Caco-2 (cell line): ENCODE measurements at regions not wholly inside any gene's neighbourhood (a gene's known extent, or its start where the extent isn't known, plus 50 kb on each side); places are given as distances from the start of the nearest gene placed in this dataset.
"Not testable (repeated sequence)": the region's sequence is repeated elsewhere in the genome, so short reads cannot be mapped to it uniquely, and the experiment has no call there.

Experiments
- BruUV-seq: library from RNA; stranded (reverse); fragments of 400-500 nt; replicated peaks from 2 replicates; lab custom pipeline; 2021; lab: Mats Ljungman, UMichigan
- CTCF ChIA-PET: fragments of 300-600 bp; sonication (Branson Sonifier 250); formaldehyde crosslinking; loops from one replicate; lab custom pipeline; 2022; ENCODE audit warnings: antibody characterized with exemption; lab: Charles Lee
- POLR2A ChIA-PET: fragments of 300-600 bp; sonication (Branson Sonifier 250); formaldehyde crosslinking; loops from one replicate; lab custom pipeline; 2022; ENCODE audit warnings: antibody characterized with exemption; lab: Charles Lee
- DNase-seq, 2 experiments: peaks; one replicate each; pipeline versions ENCODE4 v3.0.0 to v3.0.0-alpha.2; 2020 to 2022
- H3K27me3 ChIP-seq: replicated peaks from 2 replicates; pipeline ENCODE4 v1.6.0; 2011; ENCODE audit warnings: low read length; ENCODE audit not compliant: control insufficient read depth, insufficient read depth
- H3K36me3 ChIP-seq: 2 replicates; pipeline ENCODE4 v1.5.1; 2011; ENCODE audit warnings: low read length; ENCODE audit not compliant: control insufficient read depth, insufficient read depth
- H3K4me1 ChIP-seq: fragments of 250-450 bp; sonication (Bioruptor Pico); 2 replicates; pipeline ENCODE4 v1.5.1; 2020; ENCODE audit warnings: mild to moderate bottlenecking
- H3K4me3 ChIP-seq: 2 replicates; pipeline ENCODE4 v1.5.1; 2011; ENCODE audit warnings: low read depth, mild to moderate bottlenecking, control low read depth, low read length
- H3K9me3 ChIP-seq: fragments of 250-450 bp; sonication (Bioruptor Pico); 2 replicates; pipeline ENCODE4 v1.5.1; 2020; ENCODE audit warnings: mild to moderate bottlenecking, moderate library complexity
- H3K27ac Mint-ChIP-seq: one replicate; pipeline ENCODE4 v1.8.0; 2022; ENCODE audit warnings: mixed read lengths; ENCODE audit not compliant: unreplicated experiment
- H3K27me3 Mint-ChIP-seq: one replicate; pipeline ENCODE4 v1.8.0; 2022; ENCODE audit warnings: mixed read lengths; ENCODE audit not compliant: insufficient read depth, unreplicated experiment
- H3K36me3 Mint-ChIP-seq: one replicate; pipeline ENCODE4 v1.8.0; 2022; ENCODE audit warnings: mild to moderate bottlenecking, mixed read lengths; ENCODE audit not compliant: insufficient read depth, unreplicated experiment
- H3K4me1 Mint-ChIP-seq: one replicate; pipeline ENCODE4 v1.8.0; 2022; ENCODE audit warnings: low read depth, mixed read lengths; ENCODE audit not compliant: unreplicated experiment
- H3K4me3 Mint-ChIP-seq: one replicate; pipeline ENCODE4 v1.8.0; 2022; ENCODE audit warnings: mild to moderate bottlenecking, moderate library complexity, mixed read lengths; ENCODE audit not compliant: unreplicated experiment
- H3K9me3 Mint-ChIP-seq: one replicate; pipeline ENCODE4 v1.8.0; 2022; ENCODE audit warnings: mixed read lengths; ENCODE audit not compliant: unreplicated experiment
- intact Hi-C: fragments of 100-400 bp; cut with micrococcal nuclease; formaldehyde crosslinking; loops from one replicate; pipeline ENCODE4 v1.10.0; 2022; ENCODE audit not compliant: unreplicated experiment
- TF ChIP-seq, protein P1 (sequence below), 2 experiments: fragments of 200-600 bp in 1 of 2; IDR thresholded peaks; 1 replicate in 1 of 2; 2 replicates in 1 of 2; pipeline versions ENCODE4 v1.5.1 to v1.8.0; 2011 to 2022; ENCODE audit warnings: antibody characterized with exemption in 1 of 2, control low read depth in 1 of 2, inconsistent platforms in 1 of 2, low read depth in 1 of 2, low read length in 1 of 2, mild to moderate bottlenecking in 1 of 2, moderate library complexity in 1 of 2; ENCODE audit not compliant: insufficient read depth in 1 of 2, severe bottlenecking in 1 of 2, unreplicated experiment in 1 of 2

DNA sequence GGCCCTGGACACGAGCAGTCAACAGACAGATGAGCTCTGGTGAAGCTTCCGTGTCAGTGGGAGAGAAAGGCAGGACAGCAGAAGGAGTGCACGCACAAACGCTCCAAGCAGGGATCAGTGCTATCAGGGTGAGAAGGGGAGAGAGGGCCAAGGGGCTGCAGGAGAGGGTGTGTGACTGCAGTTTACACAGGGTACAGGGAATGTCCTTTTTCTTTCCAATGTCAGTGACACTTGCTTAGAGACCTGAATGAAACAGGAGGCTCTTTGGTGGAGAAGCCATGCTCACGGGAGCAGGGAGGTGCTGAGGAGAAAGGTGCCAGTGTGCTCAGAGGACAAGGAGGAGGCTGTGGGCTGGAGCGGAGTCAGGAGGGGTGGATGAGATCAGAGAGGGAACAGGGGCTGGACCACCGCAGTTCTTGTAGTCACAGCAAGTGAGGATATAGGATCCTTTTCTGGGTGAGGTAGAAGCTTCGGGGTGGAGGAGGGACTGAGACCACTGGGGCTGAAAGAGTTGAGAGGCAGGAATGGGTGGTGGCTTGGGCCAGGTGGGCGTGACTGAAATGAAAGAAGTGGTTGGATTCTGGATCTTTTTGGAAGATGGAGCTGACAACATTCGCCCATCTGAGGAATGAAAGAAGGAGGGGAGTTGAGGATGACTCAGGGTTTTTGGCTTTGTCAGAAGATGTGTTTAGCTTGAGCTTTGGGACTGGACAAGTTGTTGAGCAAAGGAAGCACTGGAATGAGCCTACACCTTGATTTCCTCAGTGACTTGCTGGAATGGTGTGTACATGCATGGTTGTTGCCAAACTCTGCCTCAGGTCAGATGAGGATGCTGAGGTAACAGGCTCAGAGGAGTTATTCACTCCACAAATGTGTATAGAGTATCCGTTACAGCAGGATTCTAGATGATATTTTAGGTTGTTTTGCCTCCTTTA, 87.9 kb downstream of the ADAMTS15 start:
- no peak overlapping the region for H3K4me3 Mint-ChIP-seq
- H3K36me3 Mint-ChIP-seq = no peaks in the 10 kb centered on the region
- H3K27me3 Mint-ChIP-seq = peaks cover 34% of the 10 kb centered on the region
- Histone ChIP-seq H3K4me1 (no peaks in the 10 kb centered on the region), H3K4me3 (no peak overlapping the region), H3K27me3 (no peaks in the 10 kb centered on the region), H3K36me3 (no peaks in the 10 kb centered on the region), H3K9me3 (no peaks in the 10 kb centered on the region)
- H3K27ac Mint-ChIP-seq = no peak overlapping the region
- no peak for DNase-seq
- BruUV-seq = no TSS peak
- no peaks in the 10 kb centered on the region for H3K4me1 Mint-ChIP-seq
- intact Hi-C loops = no loop called here
- TF ChIP-seq, protein P1, sequence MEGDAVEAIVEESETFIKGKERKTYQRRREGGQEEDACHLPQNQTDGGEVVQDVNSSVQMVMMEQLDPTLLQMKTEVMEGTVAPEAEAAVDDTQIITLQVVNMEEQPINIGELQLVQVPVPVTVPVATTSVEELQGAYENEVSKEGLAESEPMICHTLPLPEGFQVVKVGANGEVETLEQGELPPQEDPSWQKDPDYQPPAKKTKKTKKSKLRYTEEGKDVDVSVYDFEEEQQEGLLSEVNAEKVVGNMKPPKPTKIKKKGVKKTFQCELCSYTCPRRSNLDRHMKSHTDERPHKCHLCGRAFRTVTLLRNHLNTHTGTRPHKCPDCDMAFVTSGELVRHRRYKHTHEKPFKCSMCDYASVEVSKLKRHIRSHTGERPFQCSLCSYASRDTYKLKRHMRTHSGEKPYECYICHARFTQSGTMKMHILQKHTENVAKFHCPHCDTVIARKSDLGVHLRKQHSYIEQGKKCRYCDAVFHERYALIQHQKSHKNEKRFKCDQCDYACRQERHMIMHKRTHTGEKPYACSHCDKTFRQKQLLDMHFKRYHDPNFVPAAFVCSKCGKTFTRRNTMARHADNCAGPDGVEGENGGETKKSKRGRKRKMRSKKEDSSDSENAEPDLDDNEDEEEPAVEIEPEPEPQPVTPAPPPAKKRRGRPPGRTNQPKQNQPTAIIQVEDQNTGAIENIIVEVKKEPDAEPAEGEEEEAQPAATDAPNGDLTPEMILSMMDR (IDR thresholded peaks at IDR 0.05; ENCODE audit: insufficient read depth in 1 of 2, low read depth in 1 of 2, low read length in 1 of 2, severe bottlenecking in 1 of 2, unreplicated experiment in 1 of 2) = no peak
- POLR2A ChIA-PET = no interaction called here
- H3K9me3 Mint-ChIP-seq = no peaks in the 10 kb centered on the region
- CTCF ChIA-PET = no interaction called here

DNA sequence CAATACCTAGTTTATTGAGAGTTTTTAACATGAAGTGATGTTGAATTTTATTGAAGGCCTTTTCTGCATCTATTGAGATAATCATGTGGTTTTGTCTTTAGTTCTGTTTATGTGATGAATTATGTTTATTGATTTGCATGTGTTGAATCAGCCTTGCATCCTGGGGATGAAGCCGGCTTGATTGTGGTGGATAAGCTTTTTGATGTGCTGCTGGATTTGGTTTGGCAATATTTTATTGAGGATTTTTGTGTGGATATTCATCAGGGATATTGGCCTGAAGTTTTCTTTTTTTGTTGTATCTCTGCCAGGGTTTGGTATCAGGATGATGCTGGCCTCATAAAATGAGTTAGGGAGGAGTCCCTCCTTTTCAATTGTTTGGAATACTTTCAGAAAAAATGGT, 91.2 kb downstream of the ADAMTS15 start:
- H3K27me3 ChIP-seq, H3K36me3 Mint-ChIP-seq, POLR2A ChIA-PET, H3K4me1 Mint-ChIP-seq, intact Hi-C loops, DNase-seq, BruUV-seq, H3K4me3 ChIP-seq, H3K4me3 Mint-ChIP-seq, H3K9me3 ChIP-seq, CTCF ChIA-PET, H3K4me1 ChIP-seq, H3K9me3 Mint-ChIP-seq, H3K36me3 ChIP-seq, H3K27ac Mint-ChIP-seq: not testable (repeated sequence)
- H3K27me3 Mint-ChIP-seq = peaks cover 40% of the 10 kb centered on the region

DNA sequence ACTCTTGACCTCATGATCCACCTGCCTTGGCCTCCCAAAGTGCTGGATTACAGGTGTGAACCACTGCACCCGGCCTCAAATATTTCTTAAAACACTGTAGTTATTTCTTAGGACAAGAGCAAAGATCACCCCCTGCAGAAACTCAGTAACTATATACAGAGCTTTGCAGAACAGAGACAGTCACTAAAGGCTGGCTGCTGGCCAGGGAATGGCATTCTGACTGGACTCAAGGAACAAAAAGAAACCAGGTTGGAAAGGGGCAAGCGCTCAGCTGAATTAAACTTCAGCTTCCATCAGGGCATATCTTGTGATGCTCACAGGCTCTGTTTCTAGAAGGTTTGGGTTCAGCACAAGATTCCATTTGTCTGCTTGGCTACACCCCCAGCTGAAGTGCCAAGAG, 95.8 kb downstream of the ADAMTS15 start:
- CTCF ChIA-PET = no interaction called here
- H3K4me1 Mint-ChIP-seq = no peaks in the 10 kb centered on the region

More for the DNA sequence above, 95.8 kb downstream of the ADAMTS15 start:
- Histone ChIP-seq H3K4me3 (no peak overlapping the region), H3K36me3 (no peaks in the 10 kb centered on the region), H3K9me3 (no peaks in the 10 kb centered on the region), H3K4me1 (no peaks in the 10 kb centered on the region), H3K27me3 (no peaks in the 10 kb centered on the region)
- Mint-ChIP-seq H3K4me3 (no peak overlapping the region), H3K36me3 (no peaks in the 10 kb centered on the region), H3K27ac (no peak overlapping the region), H3K27me3 (peaks cover 25% of the 10 kb centered on the region), H3K9me3 (no peaks in the 10 kb centered on the region)
- DNase-seq = no peak
- TF ChIP-seq, protein P1 (IDR thresholded peaks at IDR 0.05; ENCODE audit: insufficient read depth in 1 of 2, low read depth in 1 of 2, low read length in 1 of 2, severe bottlenecking in 1 of 2, unreplicated experiment in 1 of 2) = no peak
- POLR2A ChIA-PET = no interaction called here
- intact Hi-C loops = no loop called here
- no TSS peak for BruUV-seq
